Body of pancreas (tissue), 4 donors: ENCODE measurements at regions not wholly inside any gene's neighbourhood (a gene's known extent, or its start where the extent isn't known, plus 50 kb on each side); places are given as distances from the start of the nearest gene placed in this dataset.

Source experiments
- POLR2A ChIP-seq, 3 donors: fragments of 450-650 bp; IDR thresholded peaks; one replicate each; pipeline ENCODE4 v1.6.1; 2016; ENCODE audit warnings: antibody characterized with exemption in 3 of 3, mild to moderate bottlenecking in 2 of 3
- TF ChIP-seq, protein P1 (sequence below), 7 experiments: fragments of 450-650 bp in 4 of 7; fragments of 200-600 bp in 3 of 7; sonication (generic) in 3 of 7; IDR thresholded peaks; one replicate each; pipeline ENCODE4 v1.5.1; 2016 to 2019; ENCODE audit warnings: antibody characterized with exemption in 7 of 7

DNA sequence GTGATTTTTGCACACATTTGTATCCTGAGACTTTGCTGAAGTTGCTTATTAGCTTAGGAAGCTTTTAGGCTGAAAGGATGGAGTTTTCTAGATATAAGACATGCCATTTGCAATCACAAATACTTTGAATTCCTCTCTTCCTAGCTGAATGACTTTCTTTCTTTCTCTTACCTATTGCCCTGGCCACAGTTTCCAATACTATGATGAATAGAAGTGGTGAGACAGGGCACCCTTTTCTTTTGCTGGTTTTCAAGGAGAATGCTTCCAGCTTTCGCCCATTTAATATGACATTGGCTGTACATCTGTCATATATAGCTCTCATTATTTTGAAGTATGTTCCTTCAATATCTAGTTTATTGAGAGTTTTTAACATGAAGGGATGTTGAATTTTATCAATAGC is 409.6 kb upstream of the EPHA7 start:
- TF ChIP-seq, protein P1, sequence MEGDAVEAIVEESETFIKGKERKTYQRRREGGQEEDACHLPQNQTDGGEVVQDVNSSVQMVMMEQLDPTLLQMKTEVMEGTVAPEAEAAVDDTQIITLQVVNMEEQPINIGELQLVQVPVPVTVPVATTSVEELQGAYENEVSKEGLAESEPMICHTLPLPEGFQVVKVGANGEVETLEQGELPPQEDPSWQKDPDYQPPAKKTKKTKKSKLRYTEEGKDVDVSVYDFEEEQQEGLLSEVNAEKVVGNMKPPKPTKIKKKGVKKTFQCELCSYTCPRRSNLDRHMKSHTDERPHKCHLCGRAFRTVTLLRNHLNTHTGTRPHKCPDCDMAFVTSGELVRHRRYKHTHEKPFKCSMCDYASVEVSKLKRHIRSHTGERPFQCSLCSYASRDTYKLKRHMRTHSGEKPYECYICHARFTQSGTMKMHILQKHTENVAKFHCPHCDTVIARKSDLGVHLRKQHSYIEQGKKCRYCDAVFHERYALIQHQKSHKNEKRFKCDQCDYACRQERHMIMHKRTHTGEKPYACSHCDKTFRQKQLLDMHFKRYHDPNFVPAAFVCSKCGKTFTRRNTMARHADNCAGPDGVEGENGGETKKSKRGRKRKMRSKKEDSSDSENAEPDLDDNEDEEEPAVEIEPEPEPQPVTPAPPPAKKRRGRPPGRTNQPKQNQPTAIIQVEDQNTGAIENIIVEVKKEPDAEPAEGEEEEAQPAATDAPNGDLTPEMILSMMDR (IDR thresholded peaks at IDR 0.05): no peak
- TF ChIP-seq POLR2A (IDR thresholded peaks at IDR 0.05): no peak
